Heart left ventricle (tissue), 16 donors: ENCODE measurements at regions not wholly inside any gene's neighbourhood (a gene's known extent, or its start where the extent isn't known, plus 50 kb on each side); places are given as distances from the start of the nearest gene placed in this dataset.

Experiments
- ATAC-seq, 4 donors: fragments of 200-7000 bp; cut with Tn5 transposase; one replicate each; pipeline ENCODE4 v1.9.1; 2020 to 2022; ENCODE audit warnings: moderate library complexity in 4 of 4, mild to moderate bottlenecking in 3 of 4, moderate number of reproducible peaks in 1 of 4
- DNase-seq, 5 donors: peaks; one replicate each; pipeline ENCODE4 v3.0.0-alpha.2; 2020
- H3K27ac ChIP-seq, 12 donors: fragments of 200-600 bp; sonication (generic) in 4 of 12; one replicate each; pipeline versions ENCODE4 v1.5.0 to v1.8.0; 2016 to 2022; ENCODE audit warnings: mild to moderate bottlenecking in 2 of 12
- H3K27me3 ChIP-seq, 9 donors: fragments of 200-600 bp; sonication (generic) in 2 of 9; one replicate each; pipeline versions ENCODE4 v1.5.1 to v1.8.0; 2016 to 2022; ENCODE audit warnings: mild to moderate bottlenecking in 3 of 9
- H3K36me3 ChIP-seq, 9 donors: fragments of 200-600 bp; sonication (generic) in 2 of 9; one replicate each; pipeline versions ENCODE4 v1.5.0 to v1.8.0; 2018 to 2022; ENCODE audit warnings: mild to moderate bottlenecking in 2 of 9
- H3K4me1 ChIP-seq, 12 donors: fragments of 200-600 bp; sonication (generic) in 4 of 12; one replicate each; pipeline versions ENCODE4 v1.5.0 to v1.8.0; 2016 to 2022; ENCODE audit warnings: mild to moderate bottlenecking in 3 of 12
- H3K4me3 ChIP-seq, 12 donors: fragments of 200-600 bp; sonication (generic) in 4 of 12; one replicate each; pipeline versions ENCODE4 v1.5.0 to v1.8.0; 2017 to 2022; ENCODE audit warnings: mild to moderate bottlenecking in 9 of 12, moderate library complexity in 4 of 12
- H3K9me3 ChIP-seq, 12 donors: fragments of 200-600 bp; sonication (generic) in 4 of 12; one replicate each; pipeline versions ENCODE4 v1.5.0 to v1.8.0; 2016 to 2022; ENCODE audit warnings: mild to moderate bottlenecking in 1 of 12
- POLR2A ChIP-seq, 2 donors: fragments of 450-650 bp; IDR thresholded peaks; one replicate each; pipeline ENCODE4 v1.6.1; 2017; ENCODE audit warnings: antibody characterized with exemption in 2 of 2, mild to moderate bottlenecking in 2 of 2, moderate library complexity in 2 of 2
- WGBS, 4 donors: extraction: QIAGEN DNeasy Blood & Tissue Kit in 2 of 4; methylation state at CpG; one replicate each; pipeline versions ENCODE4 v1.1.5 to v1.1.7; 2013 to 2018; 5-methylcytosine and 5-hydroxymethylcytosine counted together
- intact Hi-C, 10 donors: fragments of 100-400 bp; cut with DNase I; formaldehyde crosslinking; loops; one replicate each; pipeline versions ENCODE4 v1.11.1 to v1.14.2; 2022
- TF ChIP-seq, protein P1 (sequence below), 12 donors: fragments of 200-600 bp; sonication (generic) in 4 of 12; IDR thresholded peaks; one replicate each; pipeline versions ENCODE4 v1.5.0 to v1.8.0; 2018 to 2022; ENCODE audit warnings: antibody characterized with exemption in 12 of 12, mild to moderate bottlenecking in 5 of 12
- donor health status: ischemic (EF 13 %, LVEDD 7.1; RV severe dilation, severe dysfunction).
- donor health status: healthy with polysubstance abuse.
- donor health status: DM: no; HTN: yes; CAD: no.
- donor health status: DM: no; HTN: no; CAD: no.
- donor health status: ischemic (EF 25% LVEDD 6.9; RV normal size, moderate dysfunction).
- donor health status: ischemic (EF 25% LVEDD 5.7; RV mildly dilated, moderate dysfunction).
- donor health status: healthy.
- donor health status: DM: yes; HTN: yes; CAD: no.
- donor health status: ischemic (EF 35%, LVEDD 5.7; RV mildly dilated, moderate dysfunction).
- donor health status: nonischemic (EF 11% LVEDD 7.7; RV severe dilation, severe dysfunction).
- donor health status: DM: yes; HTN: yes; CAD: no.
- donor health status: PGD.
- donor health status: ischemic (EF 29% LVEDD 5.4; RV normal size, mild dysfunction).
- donor health status: nonischemic (EF 23%, LVEDD 6.1; RV moderate dilation, normal function).

DNA sequence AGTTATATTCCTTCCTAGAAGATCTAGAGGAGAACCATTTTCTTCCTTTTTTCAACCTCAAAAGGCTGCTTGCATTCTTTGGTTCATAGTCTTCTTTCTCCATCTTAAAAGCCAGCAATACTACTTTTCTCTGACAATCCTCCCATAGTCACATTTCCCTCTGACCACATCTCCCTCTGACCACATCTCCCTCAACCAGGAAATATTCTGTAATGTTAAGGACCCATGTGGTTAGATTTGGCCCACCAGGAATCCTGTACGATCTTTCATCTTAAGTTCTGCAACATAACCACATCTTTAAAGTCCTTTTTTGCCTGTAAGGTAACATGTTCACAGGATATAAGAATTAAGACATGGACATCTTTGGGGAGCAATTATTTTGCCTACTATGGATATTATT is 179.4 kb upstream of the SPEF2 start:
- WGBS, 4 donors, result 68 to 92% (median 75%) methylated on average over 1 of the region's 1 CpG
- Histone ChIP-seq H3K4me1 (no peaks in the 10 kb centered on the region), H3K27ac (no peak overlapping the region), H3K36me3 (no peaks in the 10 kb centered on the region), H3K27me3 (no peaks in the 10 kb centered on the region), H3K9me3 (no peaks in the 10 kb centered on the region), H3K4me3 (no peak overlapping the region)
- intact Hi-C loops, result no loop called here
- no peak for ATAC-seq
- no peak for TF ChIP-seq POLR2A (IDR thresholded peaks at IDR 0.05)
- TF ChIP-seq, protein P1, sequence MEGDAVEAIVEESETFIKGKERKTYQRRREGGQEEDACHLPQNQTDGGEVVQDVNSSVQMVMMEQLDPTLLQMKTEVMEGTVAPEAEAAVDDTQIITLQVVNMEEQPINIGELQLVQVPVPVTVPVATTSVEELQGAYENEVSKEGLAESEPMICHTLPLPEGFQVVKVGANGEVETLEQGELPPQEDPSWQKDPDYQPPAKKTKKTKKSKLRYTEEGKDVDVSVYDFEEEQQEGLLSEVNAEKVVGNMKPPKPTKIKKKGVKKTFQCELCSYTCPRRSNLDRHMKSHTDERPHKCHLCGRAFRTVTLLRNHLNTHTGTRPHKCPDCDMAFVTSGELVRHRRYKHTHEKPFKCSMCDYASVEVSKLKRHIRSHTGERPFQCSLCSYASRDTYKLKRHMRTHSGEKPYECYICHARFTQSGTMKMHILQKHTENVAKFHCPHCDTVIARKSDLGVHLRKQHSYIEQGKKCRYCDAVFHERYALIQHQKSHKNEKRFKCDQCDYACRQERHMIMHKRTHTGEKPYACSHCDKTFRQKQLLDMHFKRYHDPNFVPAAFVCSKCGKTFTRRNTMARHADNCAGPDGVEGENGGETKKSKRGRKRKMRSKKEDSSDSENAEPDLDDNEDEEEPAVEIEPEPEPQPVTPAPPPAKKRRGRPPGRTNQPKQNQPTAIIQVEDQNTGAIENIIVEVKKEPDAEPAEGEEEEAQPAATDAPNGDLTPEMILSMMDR (IDR thresholded peaks at IDR 0.05), result no peak
- DNase-seq, result no peak

DNA sequence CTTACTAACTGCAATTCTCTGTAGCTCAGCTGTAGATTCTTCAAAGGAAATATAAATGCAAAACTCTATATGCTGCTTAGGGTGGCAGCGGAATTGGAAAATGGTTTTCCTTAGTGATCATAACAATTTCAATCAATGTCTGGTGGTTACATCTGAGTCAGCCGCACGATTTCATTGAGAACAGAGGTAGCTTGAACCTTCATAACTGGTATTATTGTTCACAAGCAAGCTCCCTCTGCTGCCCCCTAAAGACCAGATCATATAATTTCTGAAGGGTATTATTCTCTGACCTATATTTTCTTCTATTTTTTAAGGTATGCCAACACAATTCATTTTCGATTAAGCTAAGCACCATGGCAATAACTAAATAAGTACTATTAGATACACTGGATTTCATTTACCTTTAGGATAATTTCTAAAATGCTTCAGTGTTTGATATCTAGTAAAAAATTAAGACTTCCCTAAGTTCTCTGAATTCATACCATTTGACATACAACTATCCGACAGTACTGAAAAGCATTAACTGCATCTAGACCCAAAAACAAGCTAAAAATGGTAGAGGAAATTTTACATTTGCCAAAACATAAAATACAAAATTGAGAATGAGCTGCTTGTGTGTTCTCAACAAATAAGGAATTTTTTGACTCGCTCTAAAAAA is 181.1 kb upstream of the SPEF2 start:
- no peaks in the 10 kb centered on the region for H3K27me3 ChIP-seq
- no peaks in the 10 kb centered on the region for H3K36me3 ChIP-seq
- no peaks in the 10 kb centered on the region for H3K9me3 ChIP-seq
- no peak for ATAC-seq
- 71 to 77% (median 76%) methylated on average over 6 of the region's 6 CpGs for WGBS, 4 donors
- no peak overlapping the region for H3K4me3 ChIP-seq
- DNase-seq, result no peak
- no peaks in the 10 kb centered on the region for H3K4me1 ChIP-seq
- H3K27ac ChIP-seq, result no peak overlapping the region
- intact Hi-C loops, result no loop called here
- TF ChIP-seq, protein P1 (IDR thresholded peaks at IDR 0.05), result peak in 9 of 12 donors; percentile 18 to 53 (median 34)
- TF ChIP-seq POLR2A (IDR thresholded peaks at IDR 0.05), result no peak

GRCh38 chr5:35430381-35431162 is 187.1 kb upstream of the SPEF2 start:
- Histone ChIP-seq H3K36me3 (no peaks in the 10 kb centered on the region), H3K9me3 (no peaks in the 10 kb centered on the region), H3K27me3 (no peaks in the 10 kb centered on the region), H3K27ac (no peak overlapping the region), H3K4me3 (no peak overlapping the region), H3K4me1 (peaks cover 0 to 4% (median 0%) of the 10 kb centered on the region in 12 donors)
- intact Hi-C loops, result no loop called here
- TF ChIP-seq, protein P1 (IDR thresholded peaks at IDR 0.05), result no peak
- TF ChIP-seq POLR2A (IDR thresholded peaks at IDR 0.05), result no peak
- DNase-seq, result no peak
- ATAC-seq, result no peak
- 71 to 76% (median 72%) methylated on average over 5 of the region's 5 CpGs for WGBS, 4 donors

GRCh38 chr5:35420200-35420599 is 189.9 kb upstream of the PRLR start:
- Histone ChIP-seq H3K27me3 (no peaks in the 10 kb centered on the region), H3K4me1 (no peaks in the 10 kb centered on the region), H3K27ac (no peak overlapping the region), H3K9me3 (no peaks in the 10 kb centered on the region), H3K4me3 (no peak overlapping the region), H3K36me3 (no peaks in the 10 kb centered on the region)
- intact Hi-C loops, result no loop called here
- WGBS, 4 donors, result 83 to 90% (median 87%) methylated on average over 1 of the region's 1 CpG
- DNase-seq (no peak), ATAC-seq (no peak)
- TF ChIP-seq POLR2A (IDR thresholded peaks at IDR 0.05), result no peak
- TF ChIP-seq, protein P1 (IDR thresholded peaks at IDR 0.05), result no peak
